ENCODE measurements at regions not wholly inside any gene's neighbourhood (a gene's known extent, or its start where the extent isn't known, plus 50 kb on each side); places are given as distances from the start of the nearest gene placed in this dataset.

- TF ChIP-seq CTCF (IDR thresholded peaks at IDR 0.05) (no peak), ZFX (IDR thresholded peaks at IDR 0.05; ENCODE audit: borderline replicate concordance) (no peak)
These were observed 168.4 kb downstream of the IGLL1 start for GRCh38 chr22:23411739-23412138.
